H1 (cell line): ENCODE measurements at regions not wholly inside any gene's neighbourhood (a gene's known extent, or its start where the extent isn't known, plus 50 kb on each side); places are given as distances from the start of the nearest gene placed in this dataset.

Source experiments
- CTCF ChIA-PET: fragments of 300-600 bp; sonication (Branson Sonifier 250); formaldehyde crosslinking; loops from one replicate; lab custom pipeline; 2021; ENCODE audit not compliant: partially characterized antibody; lab: Charles Lee
- POLR2A ChIA-PET: fragments of 300-600 bp; sonication (Branson Sonifier 250); formaldehyde crosslinking; loops from one replicate; lab custom pipeline; 2021; ENCODE audit warnings: inconsistent platforms; ENCODE audit not compliant: partially characterized antibody; lab: Charles Lee
- DNase-seq, 2 experiments: peaks; one replicate each; pipeline versions ENCODE4 v3.0.0 to v3.0.0-alpha.2; 2010 to 2022; ENCODE audit warnings: low spot score in 2 of 2, low read depth in 1 of 2, mixed read lengths in 1 of 2
- FAIRE-seq: peaks from 2 replicates; lab custom pipeline; 2011; peaks lifted over from hg19 to GRCh38; lab: Jason Lieb, UNC
- H2AFZ ChIP-seq: 2 replicates; pipeline ENCODE4 v1.8.1; 2012; ENCODE audit warnings: low read length, inconsistent platforms
- H2AK5ac ChIP-seq: 2 replicates; pipeline ENCODE4 v1.6.1; 2013; ENCODE audit warnings: low read depth, low read length
- H2BK120ac ChIP-seq: replicated peaks from 2 replicates; pipeline ENCODE3; 2013; ENCODE audit warnings: low read depth, low read length, inconsistent platforms
- H2BK12ac ChIP-seq: 2 replicates; pipeline ENCODE4 v1.6.1; 2013; ENCODE audit warnings: low read depth, low read length
- H2BK15ac ChIP-seq: 2 replicates; pipeline ENCODE4 v1.6.1; 2013; ENCODE audit warnings: low read length
- H2BK20ac ChIP-seq: 2 replicates; pipeline ENCODE4 v1.6.1; 2013; ENCODE audit warnings: low read length
- H2BK5ac ChIP-seq: 2 replicates; pipeline ENCODE4 v1.6.1; 2013; ENCODE audit warnings: low read depth, low read length
- H3K14ac ChIP-seq: 2 replicates; pipeline ENCODE4 v1.6.1; 2013; ENCODE audit warnings: inconsistent platforms; ENCODE audit not compliant: insufficient read length
- H3K18ac ChIP-seq: 2 replicates; pipeline ENCODE4 v1.6.1; 2013; ENCODE audit warnings: low read length; ENCODE audit errors: extremely low read depth
- H3K23ac ChIP-seq: 2 replicates; pipeline ENCODE4 v1.6.1; 2013; ENCODE audit warnings: inconsistent platforms; ENCODE audit not compliant: insufficient read length
- H3K23me2 ChIP-seq: 2 replicates; pipeline ENCODE4 v1.6.1; 2013; ENCODE audit warnings: low read depth, low read length
- H3K27ac ChIP-seq: 2 replicates; pipeline ENCODE4 v1.6.1; 2011; ENCODE audit warnings: low read depth, low read length, inconsistent platforms
- H3K27me3 ChIP-seq, 4 experiments: replicated peaks in 1 of 4; 1 replicate in 1 of 4; 2 replicates in 3 of 4; pipeline versions ENCODE4 v1.6.1 to v1.8.1; 2011 to 2013; ENCODE audit warnings: low read length in 3 of 4, mild to moderate bottlenecking in 3 of 4, inconsistent platforms in 2 of 4, mixed read lengths in 2 of 4, moderate library complexity in 1 of 4; ENCODE audit not compliant: control insufficient read depth in 3 of 4, insufficient read depth in 3 of 4; ENCODE audit errors: extremely low read depth in 1 of 4
- H3K36me3 ChIP-seq, 4 experiments: 2 replicates each; pipeline versions ENCODE4 v1.6.1 to v1.8.1; 2011 to 2013; ENCODE audit warnings: mild to moderate bottlenecking in 4 of 4, low read length in 3 of 4, moderate library complexity in 2 of 4, control low read depth in 1 of 4, inconsistent platforms in 1 of 4; ENCODE audit not compliant: insufficient read depth in 4 of 4, control insufficient read depth in 2 of 4
- H3K4ac ChIP-seq: replicated peaks from 2 replicates; pipeline ENCODE3; 2013; ENCODE audit warnings: low read length, low read depth, mixed read lengths, inconsistent platforms; ENCODE audit not compliant: insufficient read length
- H3K4me1 ChIP-seq, 4 experiments: replicated peaks in 1 of 4; 1 replicate in 1 of 4; 2 replicates in 3 of 4; pipeline versions ENCODE4 v1.6.1 to v1.8.1; 2011 to 2013; ENCODE audit warnings: low read length in 3 of 4, inconsistent platforms in 2 of 4, mixed read lengths in 1 of 4; ENCODE audit not compliant: insufficient read depth in 4 of 4, control insufficient read depth in 3 of 4
- H3K4me2 ChIP-seq, 2 experiments: 2 replicates each; pipeline versions ENCODE4 v1.6.1 to v1.8.1; 2011 to 2013; ENCODE audit warnings: low read depth in 2 of 2, low read length in 2 of 2, control low read depth in 1 of 2, inconsistent platforms in 1 of 2, mild to moderate bottlenecking in 1 of 2; ENCODE audit not compliant: insufficient read depth in 1 of 2
- H3K4me3 ChIP-seq, 4 experiments: fragments of 200-600, 300-600 bp in 1 of 4; sonication (generic), shearing (Covaris generic), sonication (Bioruptor Twin) in 1 of 4; 2 replicates each; pipeline versions ENCODE4 v1.5.1 to v1.8.1; 2011 to 2016; ENCODE audit warnings: low read length in 4 of 4, low read depth in 3 of 4, control low read depth in 2 of 4, inconsistent platforms in 2 of 4, mild to moderate bottlenecking in 2 of 4, mixed read lengths in 1 of 4, moderate library complexity in 1 of 4; ENCODE audit not compliant: insufficient read depth in 2 of 4; ENCODE audit errors: extremely low read depth in 1 of 4
- H3K56ac ChIP-seq: replicated peaks from 2 replicates; pipeline ENCODE3; 2013; ENCODE audit warnings: low read depth, mild to moderate bottlenecking, mixed read lengths, low read length, inconsistent platforms; ENCODE audit not compliant: insufficient read length
- H3K79me1 ChIP-seq: 2 replicates; pipeline ENCODE4 v1.6.1; 2013; ENCODE audit warnings: low read depth, low read length, control low read depth
- H3K79me2 ChIP-seq, 2 experiments: 2 replicates each; pipeline versions ENCODE4 v1.6.1 to v1.8.1; 2012 to 2013; ENCODE audit warnings: low read length in 2 of 2, mild to moderate bottlenecking in 2 of 2, inconsistent platforms in 1 of 2; ENCODE audit not compliant: insufficient read depth in 2 of 2, control insufficient read depth in 1 of 2
- H3K9ac ChIP-seq, 4 experiments: replicated peaks in 1 of 4; 1 replicate in 1 of 4; 2 replicates in 3 of 4; pipeline versions ENCODE4 v1.6.1 to v1.8.1; 2011 to 2013; ENCODE audit warnings: low read depth in 3 of 4, low read length in 3 of 4, control low read depth in 2 of 4, mild to moderate bottlenecking in 2 of 4, moderate library complexity in 2 of 4, inconsistent platforms in 1 of 4; ENCODE audit errors: extremely low read depth in 1 of 4
- H3K9me3 ChIP-seq, 2 experiments: 2 replicates each; pipeline versions ENCODE4 v1.6.1 to v1.8.1; 2012 to 2013; ENCODE audit warnings: mild to moderate bottlenecking in 2 of 2, moderate library complexity in 2 of 2, control low read depth in 1 of 2, inconsistent platforms in 1 of 2, low read depth in 1 of 2, low read length in 1 of 2, mixed read lengths in 1 of 2; ENCODE audit not compliant: insufficient read depth in 2 of 2
- H4K20me1 ChIP-seq, 2 experiments: replicated peaks in 1 of 2; 2 replicates each; pipeline versions ENCODE3 to v1.8.1; 2011 to 2013; ENCODE audit warnings: inconsistent platforms in 2 of 2, low read length in 2 of 2, mild to moderate bottlenecking in 1 of 2; ENCODE audit not compliant: insufficient read depth in 2 of 2, control insufficient read depth in 1 of 2
- H4K5ac ChIP-seq: 2 replicates; pipeline ENCODE4 v1.6.1; 2013; ENCODE audit warnings: low read length, low read depth, mixed read lengths, inconsistent platforms; ENCODE audit not compliant: insufficient read length
- H4K8ac ChIP-seq: 2 replicates; pipeline ENCODE4 v1.8.0; 2013; ENCODE audit warnings: mild to moderate bottlenecking, moderate library complexity, low read length, inconsistent platforms; ENCODE audit not compliant: insufficient read depth; ENCODE audit errors: extremely low read depth
- H4K91ac ChIP-seq: replicated peaks from 2 replicates; pipeline ENCODE3; 2013; ENCODE audit warnings: low read length, mixed read lengths, inconsistent platforms; ENCODE audit not compliant: insufficient read length
- BACH1 ChIP-seq: IDR thresholded peaks from 2 replicates; pipeline ENCODE4 v1.6.1; 2012; ENCODE audit warnings: low read length, improper control_type of control experiment
- MAFK ChIP-seq: IDR thresholded peaks from 2 replicates; pipeline ENCODE4 v1.6.1; 2012; ENCODE audit warnings: low read depth, mild to moderate bottlenecking, improper control_type of control experiment, low read length
- WGBS, 2 experiments: shearing (Covaris generic) in 1 of 2; methylation state at CpG; one replicate each; pipeline versions ENCODE4 v1.1.6 to v1.1.7; 2013 to 2015; ENCODE audit warnings: low lambda C conversion rate in 2 of 2, mixed read lengths in 2 of 2, inconsistent platforms in 1 of 2, low coverage in 1 of 2, missing lambda C conversion rate in 1 of 2; ENCODE audit not compliant: insufficient replicate concordance in 2 of 2, insufficient coverage in 1 of 2, insufficient read length in 1 of 2; ENCODE audit errors: extremely low coverage in 1 of 2, missing lambda C conversion rate in 1 of 2; 5-methylcytosine and 5-hydroxymethylcytosine counted together

- WGBS, 2 experiments: 93% methylated on average over 2 of the region's 2 CpGs; no CpG with 5 or more reads in 1 of the 2 experiments
- Histone ChIP-seq H4K8ac (no peak overlapping the region), H3K27me3 (no peaks in the 10 kb centered on the region), H4K5ac (no peak overlapping the region), H3K4ac (no peak overlapping the region), H2AFZ (no peak overlapping the region), H4K20me1 (peaks cover 0 to 2% of the 10 kb centered on the region in 2 experiments), H2BK120ac (no peak overlapping the region), H3K9ac (no peak overlapping the region), H3K27ac (no peak overlapping the region), H3K23ac (no peak overlapping the region), H3K9me3 (peaks cover 0 to 2% of the 10 kb centered on the region in 2 experiments; a peak in 1 of 4 replicates), H3K79me1 (no peaks in the 10 kb centered on the region), H2BK5ac (no peak overlapping the region)
- FAIRE-seq: no peak
- CTCF ChIA-PET: no interaction called here
- TF ChIP-seq BACH1 (no peak), MAFK (peak; percentile 98)
- TF ChIP-seq, all 59 proteins: peak for 1
- no peak overlapping the region for H3K4me2 ChIP-seq
- H2BK15ac ChIP-seq: no peak overlapping the region
- no peak overlapping the region for H3K56ac ChIP-seq
- DNase-seq: no peak
- H3K4me1 ChIP-seq: no peaks in the 10 kb centered on the region
- H3K14ac ChIP-seq: no peak overlapping the region
- H3K79me2 ChIP-seq: no peaks in the 10 kb centered on the region
- H4K91ac ChIP-seq: no peak overlapping the region
- no peak overlapping the region for H3K18ac ChIP-seq
- no peaks in the 10 kb centered on the region; the same call in 1 of the 2 replicates for H3K23me2 ChIP-seq
- H2BK20ac ChIP-seq: no peak overlapping the region
- H2BK12ac ChIP-seq: no peak overlapping the region
- no peak overlapping the region for H2AK5ac ChIP-seq
- no peaks in the 10 kb centered on the region for H3K36me3 ChIP-seq
- POLR2A ChIA-PET: no interaction called here
- H3K4me3 ChIP-seq: no peak overlapping the region
Measured at GRCh38 chr4:137630252-137630651, 98.0 kb upstream of the PCDH18 start.
